HG03354 (cell line): ENCODE measurements at regions not wholly inside any gene's neighbourhood (a gene's known extent, or its start where the extent isn't known, plus 50 kb on each side); places are given as distances from the start of the nearest gene placed in this dataset.
A peak's percentile ranks its signal among the peaks of the same experiment; 100 is the strongest.

Experiments used
- ATAC-seq: cut with Tn5 transposase; IDR thresholded peaks from one replicate; pipeline ENCODE4 v1.9.1; 2021; ENCODE audit warnings: mild to moderate bottlenecking; ENCODE audit not compliant: unreplicated experiment, poor library complexity, severe bottlenecking

DNA sequence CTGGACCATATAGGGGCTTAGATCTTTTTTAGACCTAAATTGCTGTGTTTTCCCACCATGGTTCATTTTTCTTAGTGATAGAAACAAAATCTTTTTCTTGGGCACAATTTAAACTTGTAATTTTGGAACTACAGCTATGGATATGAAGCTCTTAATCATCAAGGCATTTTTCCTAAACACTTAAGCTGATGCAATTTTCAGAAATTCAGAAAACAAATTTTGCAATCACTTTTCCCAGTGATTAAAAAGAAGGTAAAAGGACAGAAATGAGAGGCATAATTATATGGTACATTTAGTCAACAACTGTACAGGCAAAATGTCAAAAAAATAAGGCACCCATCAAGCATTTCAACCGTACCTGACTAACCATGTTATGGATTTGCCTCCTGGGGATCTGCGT, 665.4 kb downstream of the XIRP2 start:
- no peak for ATAC-seq

GRCh38 chr2:167551416-167551815, 663.1 kb downstream of the XIRP2 start:
- ATAC-seq: no peak

DNA sequence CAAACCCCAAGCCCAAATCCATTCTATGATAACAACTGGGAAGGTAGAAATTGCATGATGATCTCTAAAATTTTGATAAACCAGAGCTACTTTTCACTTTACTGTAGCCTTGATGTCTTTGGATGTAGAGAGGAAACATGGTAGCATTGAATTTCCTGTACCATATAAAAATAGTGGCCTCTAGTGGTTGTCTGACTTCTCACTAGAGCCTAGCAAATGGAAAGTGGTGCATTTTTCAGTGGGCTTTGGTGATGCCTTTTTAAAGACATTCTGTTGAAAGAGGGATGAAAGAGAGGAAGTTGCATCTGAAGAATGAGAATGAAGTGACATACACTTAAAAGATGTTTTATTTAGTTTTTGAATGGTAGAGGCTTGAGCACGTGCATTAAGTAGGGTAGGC, 662.2 kb downstream of the XIRP2 start:
- ATAC-seq: peak; percentile 57

DNA sequence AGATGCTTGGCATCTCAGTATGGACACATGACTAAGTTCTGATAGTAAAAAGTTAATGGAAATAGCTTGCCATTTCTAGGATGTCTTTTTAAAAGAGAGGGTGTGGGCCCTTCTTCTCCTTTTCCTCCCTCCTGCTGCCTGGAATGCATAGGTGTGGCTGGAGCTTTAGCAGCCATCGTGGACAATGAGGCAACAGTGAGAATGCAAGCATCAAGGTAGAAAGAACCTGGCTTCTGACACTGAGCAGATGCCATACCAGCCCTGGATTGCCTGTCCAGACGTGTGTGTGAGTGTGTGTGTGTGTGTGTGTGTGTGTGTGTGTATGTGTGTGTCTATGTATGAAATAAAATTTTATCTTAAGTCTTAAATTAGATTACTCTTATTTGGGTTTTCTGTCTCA, 660.1 kb downstream of the XIRP2 start:
- ATAC-seq: no peak

GRCh38 chr2:167544602-167545001, 656.3 kb downstream of the XIRP2 start:
- no peak for ATAC-seq

DNA sequence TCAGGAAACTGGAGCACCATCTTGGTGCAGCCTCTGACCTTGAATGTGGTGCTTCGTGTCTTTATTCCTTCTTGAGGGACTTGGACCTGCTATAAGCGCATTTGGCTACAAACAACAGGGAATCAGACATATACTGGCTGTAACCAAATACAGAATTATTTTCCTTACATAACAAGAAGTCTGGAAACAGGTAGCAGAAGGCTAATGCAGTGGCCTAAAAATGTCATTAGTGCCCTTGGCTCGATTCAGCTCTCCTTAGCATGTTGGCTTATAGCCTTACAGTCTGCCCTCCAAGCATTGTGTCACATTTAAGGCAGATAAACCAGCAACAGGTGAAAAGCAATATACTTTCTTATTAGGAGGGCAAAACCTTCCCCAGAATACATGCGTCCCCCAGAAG, 655.4 kb downstream of the XIRP2 start:
- no peak for ATAC-seq

GRCh38 chr2:167537743-167538142, 649.5 kb downstream of the XIRP2 start:
- no peak for ATAC-seq

DNA sequence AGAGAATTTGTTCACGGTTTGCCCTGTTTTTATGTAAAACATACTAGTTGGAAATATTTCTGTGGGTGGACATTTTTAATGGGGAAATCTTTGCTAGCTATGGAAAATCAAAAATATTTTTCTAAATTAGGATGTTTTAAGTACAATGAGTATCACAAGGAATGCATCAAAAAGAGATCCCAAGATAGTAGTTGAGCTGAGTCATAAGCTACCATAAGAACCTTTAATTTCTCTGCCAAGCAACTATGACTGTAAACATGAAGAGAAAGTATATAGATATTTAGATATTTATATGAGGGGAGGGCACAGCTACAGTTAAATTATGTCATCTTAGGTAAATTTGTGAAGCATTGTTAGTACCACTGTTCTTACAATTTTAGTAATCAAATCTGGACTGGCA, 646.2 kb downstream of the XIRP2 start:
- ATAC-seq: no peak

- no peak for ATAC-seq
Measured at GRCh38 chr2:167524786-167525185, 636.5 kb downstream of the XIRP2 start.

GRCh38 chr2:167510071-167510759, 621.9 kb downstream of the XIRP2 start:
- no peak for ATAC-seq

GRCh38 chr2:167509586-167509985, 621.3 kb downstream of the XIRP2 start:
- ATAC-seq: no peak

DNA sequence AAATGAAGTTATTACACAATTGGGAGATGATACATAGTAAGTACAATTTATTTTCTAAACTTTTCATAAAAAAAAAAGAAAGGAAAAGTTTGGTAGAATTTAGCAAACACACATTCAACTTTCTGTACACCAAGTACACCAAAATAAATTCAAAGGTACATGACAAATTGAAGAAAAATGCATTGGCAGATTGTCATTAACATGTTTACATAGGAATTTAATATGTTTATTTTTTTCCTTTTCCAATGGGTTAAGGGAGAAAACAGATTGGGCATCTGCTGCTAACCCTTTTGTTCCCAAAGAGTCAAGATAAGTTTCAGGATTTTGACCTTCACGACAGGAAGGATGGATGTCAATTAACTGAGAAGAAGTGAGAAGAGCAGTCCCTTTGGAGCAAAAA, 620.4 kb downstream of the XIRP2 start:
- no peak for ATAC-seq

GRCh38 chr2:167506395-167506794, 618.1 kb downstream of the XIRP2 start:
- ATAC-seq: no peak

GRCh38 chr2:167504695-167505094, 616.4 kb downstream of the XIRP2 start:
- ATAC-seq: no peak

GRCh38 chr2:167504061-167504460, 615.8 kb downstream of the XIRP2 start:
- ATAC-seq: no peak

DNA sequence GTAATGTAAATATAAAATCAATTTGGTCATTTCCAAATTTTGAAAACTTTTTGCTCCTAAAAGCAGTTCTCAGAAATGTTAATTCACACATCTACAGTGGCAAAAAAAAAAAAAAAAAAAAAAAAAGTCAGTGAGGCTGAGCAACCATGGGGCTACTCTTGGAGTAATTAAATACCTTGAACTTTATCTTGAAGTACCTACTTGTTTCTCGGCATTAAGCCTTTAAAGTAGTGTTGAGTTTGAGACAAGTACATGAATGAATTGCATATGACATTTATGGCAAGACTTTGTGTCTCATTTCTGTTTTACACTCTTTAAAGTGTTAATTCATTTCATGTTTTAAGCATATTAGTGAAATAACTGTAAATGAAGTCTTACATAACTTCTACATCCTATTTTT, 613.3 kb downstream of the XIRP2 start:
- ATAC-seq: no peak

DNA sequence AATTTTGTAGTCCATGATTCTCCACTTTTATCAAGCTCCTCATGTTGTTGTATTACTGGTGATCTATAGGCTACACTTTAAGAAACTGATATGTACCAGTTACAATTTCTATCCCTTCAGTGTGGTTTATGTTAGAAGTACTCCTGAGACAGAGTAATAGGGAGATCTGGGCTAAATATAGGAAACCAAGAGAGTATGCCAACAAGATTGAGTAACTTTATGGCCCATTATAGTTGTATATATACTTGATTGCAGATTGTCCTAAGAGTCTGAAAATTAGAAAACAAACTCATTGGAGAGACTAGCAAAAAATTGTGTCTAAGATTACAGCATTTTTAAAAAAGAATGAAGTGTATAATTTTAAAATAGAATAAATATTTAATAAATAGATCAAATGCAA, 605.6 kb downstream of the XIRP2 start:
- ATAC-seq: no peak

DNA sequence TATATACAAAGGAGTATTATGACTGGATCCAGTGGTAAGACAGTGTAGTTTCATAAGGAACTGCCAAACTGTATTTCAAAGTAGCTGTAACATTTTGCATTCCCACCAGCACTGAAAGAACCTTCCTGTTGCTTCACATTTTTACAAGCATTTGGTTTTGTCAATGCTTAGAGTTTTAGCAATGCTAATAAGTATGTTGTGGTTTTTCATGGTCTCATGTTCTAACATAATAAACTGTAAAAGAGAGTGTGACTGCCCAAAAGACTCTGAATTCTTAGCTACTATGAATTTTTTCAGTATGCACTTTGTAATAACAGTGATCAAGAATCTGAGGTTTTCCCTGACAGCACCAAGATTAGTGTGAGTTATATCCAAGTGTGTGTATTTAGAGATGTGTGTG, 604.2 kb downstream of the XIRP2 start:
- no peak for ATAC-seq

DNA sequence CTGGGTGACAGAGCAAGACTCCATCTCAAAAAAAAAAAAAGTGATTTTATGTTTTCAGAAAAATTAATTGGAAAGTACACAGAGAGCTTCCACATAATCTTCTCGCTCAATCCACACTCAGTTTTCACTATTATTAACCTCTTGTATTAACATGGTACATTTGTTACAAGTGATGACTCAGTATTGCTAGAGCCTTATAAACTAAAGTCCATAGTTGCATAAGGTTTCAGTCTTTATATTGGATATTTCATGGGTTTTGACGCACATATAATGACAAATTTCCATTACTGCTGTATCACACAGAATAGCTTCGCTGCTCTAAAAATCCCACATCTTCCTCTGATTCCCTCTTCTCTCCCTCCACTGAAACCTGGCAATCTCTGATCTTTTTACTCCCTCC, 603.5 kb downstream of the XIRP2 start:
- no peak for ATAC-seq

- no peak for ATAC-seq
Measured at GRCh38 chr2:167490455-167490854, 602.2 kb downstream of the XIRP2 start.

GRCh38 chr2:167489325-167489724, 601.0 kb downstream of the XIRP2 start:
- ATAC-seq: no peak

- no peak for ATAC-seq
Measured at GRCh38 chr2:167487728-167488127, 599.4 kb downstream of the XIRP2 start.
